ENCODE measurements at regions not wholly inside any gene's neighbourhood (a gene's known extent, or its start where the extent isn't known, plus 50 kb on each side); places are given as distances from the start of the nearest gene placed in this dataset.
"Not testable (repeated sequence)": the region's sequence is repeated elsewhere in the genome, so short reads cannot be mapped to it uniquely, and the experiment has no call there.

GRCh38 chr12:72162875-72163274 is 109.3 kb upstream of the TRHDE start:
- DNase-seq (ENCODE audit: low read depth), result no peak

GRCh38 chr12:72168851-72169250 is 103.3 kb upstream of the TRHDE start:
- no peak for DNase-seq (ENCODE audit: low read depth)

- DNase-seq (ENCODE audit: low read depth), result no peak
Observed at GRCh38 chr12:72173974-72174373, 98.2 kb upstream of the TRHDE start.

GRCh38 chr12:72178244-72178643 is 93.9 kb upstream of the TRHDE start:
- DNase-seq (ENCODE audit: low read depth), result no peak

GRCh38 chr12:72178871-72179270 is 93.3 kb upstream of the TRHDE start:
- no peak for DNase-seq (ENCODE audit: low read depth)

- DNase-seq (ENCODE audit: low read depth), result no peak
Observed at GRCh38 chr12:72179841-72180240, 92.3 kb upstream of the TRHDE start.

- not testable (repeated sequence) for DNase-seq (ENCODE audit: low read depth)
Observed at GRCh38 chr12:72184971-72185533, 87.1 kb upstream of the TRHDE start.

GRCh38 chr12:72189266-72189665 is 82.9 kb upstream of the TRHDE start:
- no peak for DNase-seq (ENCODE audit: low read depth)

- no peak for DNase-seq (ENCODE audit: low read depth)
Observed at GRCh38 chr12:72191761-72192160, 80.4 kb upstream of the TRHDE start.

- no peak for DNase-seq (ENCODE audit: low read depth)
Observed at GRCh38 chr12:72197790-72198189, 74.4 kb upstream of the TRHDE start.

GRCh38 chr12:72201457-72201856 is 70.7 kb upstream of the TRHDE start:
- no peak for DNase-seq (ENCODE audit: low read depth)

GRCh38 chr12:72203764-72204335 is 68.3 kb upstream of the TRHDE start:
- DNase-seq (ENCODE audit: low read depth), result no peak

GRCh38 chr12:72207079-72207478 is 65.1 kb upstream of the TRHDE start:
- no peak for DNase-seq (ENCODE audit: low read depth)

GRCh38 chr12:72207486-72208409 is 64.4 kb upstream of the TRHDE start:
- DNase-seq (ENCODE audit: low read depth), result no peak

- DNase-seq (ENCODE audit: low read depth), result no peak
Observed at GRCh38 chr12:72209086-72209485, 63.1 kb upstream of the TRHDE start.

- DNase-seq (ENCODE audit: low read depth), result no peak
Observed at GRCh38 chr12:72214163-72214562, 58.0 kb upstream of the TRHDE start.

GRCh38 chr12:72215287-72215686 is 56.9 kb upstream of the TRHDE start:
- DNase-seq (ENCODE audit: low read depth), result not testable (repeated sequence)

- DNase-seq (ENCODE audit: low read depth), result no peak
Observed at GRCh38 chr12:72219937-72220336, 52.2 kb upstream of the TRHDE start.

Measured in amniotic epithelial cell (primary cell).